Stomach smooth muscle (tissue), 2 donors: ENCODE measurements at regions not wholly inside any gene's neighbourhood (a gene's known extent, or its start where the extent isn't known, plus 50 kb on each side); places are given as distances from the start of the nearest gene placed in this dataset.
"Not testable (repeated sequence)": the region's sequence is repeated elsewhere in the genome, so short reads cannot be mapped to it uniquely, and the experiment has no call there.

ENCODE experiments used
- H3K27ac ChIP-seq: one replicate; pipeline ENCODE4 v1.7.0; 2013; ENCODE audit warnings: mild to moderate bottlenecking, low read length, inconsistent platforms
- H3K27me3 ChIP-seq, 2 donors: one replicate each; pipeline ENCODE4 v1.7.0; 2013; ENCODE audit warnings: low read length in 2 of 2; ENCODE audit not compliant: insufficient read depth in 2 of 2, control insufficient read depth in 1 of 2
- H3K36me3 ChIP-seq, 2 donors: one replicate each; pipeline ENCODE4 v1.7.0; 2013; ENCODE audit warnings: low read length in 2 of 2; ENCODE audit not compliant: control insufficient read depth in 2 of 2, insufficient read depth in 2 of 2
- H3K4me1 ChIP-seq: one replicate; pipeline ENCODE4 v1.7.0; 2013; ENCODE audit warnings: low read length; ENCODE audit not compliant: control insufficient read depth, insufficient read depth
- H3K4me3 ChIP-seq, 2 donors: one replicate each; pipeline ENCODE4 v1.7.0; 2013; ENCODE audit warnings: low read length in 2 of 2
- H3K9ac ChIP-seq, 2 donors: one replicate each; pipeline ENCODE4 v1.7.0; 2013; ENCODE audit warnings: low read length in 2 of 2, mild to moderate bottlenecking in 1 of 2
- H3K9me3 ChIP-seq, 2 donors: one replicate each; pipeline ENCODE4 v1.7.0; 2013; ENCODE audit warnings: low read length in 2 of 2; ENCODE audit not compliant: control insufficient read depth in 2 of 2
- donor health status: healthy.
- donor health status: Pancreatic carcinoma.

DNA sequence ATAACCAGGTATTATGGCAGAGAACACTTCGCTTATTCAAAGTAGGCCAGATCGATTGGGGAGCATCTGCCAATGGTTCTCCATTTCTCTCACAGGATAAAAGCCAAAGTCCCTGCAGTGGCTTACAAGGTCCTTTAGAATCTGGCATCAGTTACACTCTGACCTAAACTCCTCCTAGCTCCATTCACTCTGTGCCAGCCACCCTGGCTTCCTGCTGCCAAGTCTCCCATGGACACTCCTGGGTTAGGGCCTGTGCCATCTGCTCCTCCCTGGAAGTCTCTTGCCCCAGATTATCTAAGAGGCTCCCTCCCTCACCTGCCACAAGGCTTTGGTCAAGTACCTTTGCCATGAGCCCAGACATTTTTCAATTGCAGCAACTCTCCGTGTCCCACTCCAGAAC, 649.2 kb downstream of the DACH1 start:
- H3K9ac ChIP-seq: no peak overlapping the region
- no peaks in the 10 kb centered on the region for H3K27me3 ChIP-seq
- H3K4me3 ChIP-seq: no peak overlapping the region
- H3K9me3 ChIP-seq: no peaks in the 10 kb centered on the region
- H3K36me3 ChIP-seq: no peaks in the 10 kb centered on the region
- H3K27ac ChIP-seq: no peak overlapping the region
- H3K4me1 ChIP-seq: no peaks in the 10 kb centered on the region

DNA sequence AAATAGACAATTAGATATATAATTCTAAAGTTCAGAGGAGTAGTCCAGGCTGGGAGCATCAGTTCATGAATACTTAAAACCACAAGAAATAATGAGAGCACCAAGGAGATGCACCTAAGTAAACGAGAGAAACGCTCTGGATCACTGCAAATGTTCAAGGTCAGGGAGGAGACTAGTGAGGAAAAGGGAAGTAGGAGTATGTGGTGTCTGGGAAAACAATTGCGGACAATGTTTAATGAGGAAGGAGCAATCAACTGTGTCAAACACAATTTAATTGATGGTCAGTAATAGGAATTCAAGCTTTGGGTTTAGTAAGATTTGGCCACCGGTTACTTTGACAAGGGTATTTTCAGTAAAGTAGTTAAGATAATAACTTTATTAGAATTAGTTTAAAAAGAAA, 652.2 kb downstream of the DACH1 start:
- Histone ChIP-seq H3K9me3 (no peaks in the 10 kb centered on the region), H3K9ac (no peak overlapping the region), H3K4me3 (no peak overlapping the region), H3K36me3 (no peaks in the 10 kb centered on the region), H3K4me1 (no peaks in the 10 kb centered on the region), H3K27me3 (no peaks in the 10 kb centered on the region), H3K27ac (no peak overlapping the region)

GRCh38 chr13:71214357-71214756, 652.6 kb downstream of the DACH1 start:
- H3K4me1 ChIP-seq: no peaks in the 10 kb centered on the region
- no peak overlapping the region for H3K27ac ChIP-seq
- H3K4me3 ChIP-seq: no peak overlapping the region
- no peaks in the 10 kb centered on the region for H3K36me3 ChIP-seq
- H3K27me3 ChIP-seq: no peaks in the 10 kb centered on the region
- no peaks in the 10 kb centered on the region for H3K9me3 ChIP-seq
- H3K9ac ChIP-seq: no peak overlapping the region

DNA sequence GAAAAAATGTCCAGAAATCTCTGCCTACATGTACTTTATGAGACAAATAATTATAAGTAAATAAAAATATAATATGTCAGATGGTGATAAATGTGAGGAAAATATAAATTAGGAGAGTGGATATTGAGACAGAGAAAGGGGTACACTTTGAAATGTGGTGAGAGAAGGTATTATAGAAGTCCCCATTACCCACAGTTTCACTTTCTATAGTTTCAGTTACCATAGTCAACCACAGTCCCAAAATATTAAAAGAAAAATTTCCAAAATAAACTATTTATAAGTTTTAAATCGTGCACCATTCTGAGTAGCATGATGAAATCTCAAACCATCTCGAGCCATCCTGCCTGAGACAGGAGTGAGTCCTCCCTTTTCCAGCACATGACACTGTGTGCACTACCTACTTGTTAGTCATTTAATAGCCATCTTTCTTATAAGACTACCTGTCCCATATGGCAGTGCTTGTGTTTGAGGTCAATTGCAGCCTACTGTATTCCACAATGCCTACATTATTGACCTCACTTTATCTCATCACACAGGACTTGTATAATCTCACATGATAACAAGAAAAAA, 653.7 kb downstream of the DACH1 start:
- no peak overlapping the region for H3K27ac ChIP-seq
- no peaks in the 10 kb centered on the region for H3K27me3 ChIP-seq
- no peaks in the 10 kb centered on the region for H3K36me3 ChIP-seq
- H3K4me1 ChIP-seq: no peaks in the 10 kb centered on the region
- no peak overlapping the region for H3K4me3 ChIP-seq
- H3K9ac ChIP-seq: no peak overlapping the region
- H3K9me3 ChIP-seq: no peaks in the 10 kb centered on the region

DNA sequence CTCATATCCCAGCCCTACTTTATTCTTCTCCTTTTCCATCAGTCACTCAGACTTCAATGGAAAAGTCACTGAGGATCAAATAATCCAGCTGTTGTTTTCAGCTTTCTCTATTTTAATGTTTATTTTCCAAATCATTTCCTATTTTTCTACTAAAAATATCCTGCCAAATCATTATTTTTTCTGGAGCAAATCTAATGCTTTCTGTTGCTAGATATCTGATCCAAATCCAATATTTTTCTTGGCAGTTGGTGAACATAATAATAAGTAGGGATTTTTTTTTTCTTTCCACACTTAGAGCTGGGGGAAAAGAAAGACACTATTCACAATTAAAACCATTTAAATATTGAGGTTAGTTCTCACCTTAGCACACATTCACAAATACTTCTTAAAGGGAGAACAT, 656.1 kb downstream of the DACH1 start:
- H3K27ac ChIP-seq: no peak overlapping the region
- no peak overlapping the region for H3K9ac ChIP-seq
- no peaks in the 10 kb centered on the region for H3K27me3 ChIP-seq
- no peaks in the 10 kb centered on the region for H3K4me1 ChIP-seq
- no peak overlapping the region for H3K4me3 ChIP-seq
- no peaks in the 10 kb centered on the region for H3K9me3 ChIP-seq
- no peaks in the 10 kb centered on the region for H3K36me3 ChIP-seq

DNA sequence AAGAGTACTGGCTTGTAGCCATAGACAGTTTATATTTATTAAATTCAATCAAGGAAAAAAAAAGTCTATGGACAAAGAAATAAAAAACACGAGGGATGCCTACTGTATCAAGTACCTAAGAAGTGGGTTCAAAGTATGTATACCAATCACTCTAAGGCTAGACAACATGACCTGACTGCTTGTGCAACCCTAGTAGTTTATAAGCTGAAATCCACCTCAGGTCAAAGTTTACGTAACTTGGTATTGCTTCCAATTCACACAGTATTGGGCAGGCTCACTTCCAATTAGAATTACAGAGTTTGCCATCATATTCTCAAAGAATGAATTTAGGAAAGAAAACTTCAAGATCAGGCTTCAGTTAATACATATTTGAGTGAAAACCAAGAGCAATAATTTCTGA, 657.8 kb downstream of the DACH1 start:
- Histone ChIP-seq H3K4me3 (no peak overlapping the region), H3K9ac (no peak overlapping the region), H3K4me1 (no peaks in the 10 kb centered on the region), H3K27me3 (no peaks in the 10 kb centered on the region), H3K27ac (no peak overlapping the region), H3K9me3 (no peaks in the 10 kb centered on the region), H3K36me3 (no peaks in the 10 kb centered on the region)

GRCh38 chr13:71184583-71184982, 682.4 kb downstream of the DACH1 start:
- H3K4me3 ChIP-seq, H3K9ac ChIP-seq, H3K9me3 ChIP-seq: not testable (repeated sequence)

GRCh38 chr13:71183352-71183751, 683.7 kb downstream of the DACH1 start:
- not testable (repeated sequence) for H3K4me3 ChIP-seq, H3K9me3 ChIP-seq, H3K27ac ChIP-seq, H3K4me1 ChIP-seq, H3K9ac ChIP-seq, H3K27me3 ChIP-seq, H3K36me3 ChIP-seq

More at GRCh38 chr13:71184583-71184982, 682.4 kb downstream of the DACH1 start:
- H3K27me3 ChIP-seq, H3K36me3 ChIP-seq, H3K4me1 ChIP-seq, H3K27ac ChIP-seq: not testable (repeated sequence)

GRCh38 chr13:71171740-71172139, 695.3 kb downstream of the DACH1 start:
- no peaks in the 10 kb centered on the region for H3K27me3 ChIP-seq
- no peaks in the 10 kb centered on the region for H3K36me3 ChIP-seq
- H3K4me1 ChIP-seq: no peaks in the 10 kb centered on the region
- H3K4me3 ChIP-seq: no peak overlapping the region
- no peaks in the 10 kb centered on the region for H3K9me3 ChIP-seq
- no peak overlapping the region for H3K9ac ChIP-seq
- H3K27ac ChIP-seq: no peak overlapping the region

- Histone ChIP-seq H3K27ac (no peak overlapping the region), H3K27me3 (no peaks in the 10 kb centered on the region), H3K9ac (no peak overlapping the region)
Observed at GRCh38 chr13:71169180-71169579, 697.8 kb downstream of the DACH1 start.

GRCh38 chr13:71156550-71156949, 710.5 kb downstream of the DACH1 start:
- H3K9me3 ChIP-seq: no peaks in the 10 kb centered on the region
- no peak overlapping the region for H3K9ac ChIP-seq
- H3K4me1 ChIP-seq: no peaks in the 10 kb centered on the region
- H3K27me3 ChIP-seq: no peaks in the 10 kb centered on the region
- H3K36me3 ChIP-seq: no peaks in the 10 kb centered on the region
- H3K4me3 ChIP-seq: no peak overlapping the region
- no peak overlapping the region for H3K27ac ChIP-seq

More at GRCh38 chr13:71169180-71169579, 697.8 kb downstream of the DACH1 start:
- Histone ChIP-seq H3K4me3 (no peak overlapping the region), H3K36me3 (no peaks in the 10 kb centered on the region), H3K4me1 (no peaks in the 10 kb centered on the region), H3K9me3 (no peaks in the 10 kb centered on the region)
